ENCODE measurements at regions not wholly inside any gene's neighbourhood (a gene's known extent, or its start where the extent isn't known, plus 50 kb on each side); places are given as distances from the start of the nearest gene placed in this dataset.

DNA sequence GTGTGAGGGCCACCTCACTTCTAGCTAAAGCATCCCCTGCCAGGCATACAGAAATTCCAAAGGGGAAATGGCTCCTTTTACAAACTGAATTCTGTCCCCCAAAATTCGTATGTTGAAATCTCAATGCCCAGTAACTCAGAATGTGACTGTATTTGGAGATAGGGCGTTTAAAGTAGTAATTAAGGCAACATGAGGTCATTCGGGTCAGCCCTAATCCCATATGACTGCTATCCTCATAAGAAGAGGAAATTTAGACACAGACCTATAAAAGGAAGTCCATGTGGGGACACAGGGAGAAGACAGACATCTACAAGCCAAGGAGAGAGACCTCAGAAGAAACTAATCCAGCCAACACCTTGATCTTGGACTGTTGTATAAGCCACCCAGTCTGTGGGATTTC lies 119.1 kb downstream of the CHST1 start (continued):
- TF ChIP-seq, protein P1, sequence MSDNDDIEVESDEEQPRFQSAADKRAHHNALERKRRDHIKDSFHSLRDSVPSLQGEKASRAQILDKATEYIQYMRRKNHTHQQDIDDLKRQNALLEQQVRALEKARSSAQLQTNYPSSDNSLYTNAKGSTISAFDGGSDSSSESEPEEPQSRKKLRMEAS (IDR thresholded peaks at IDR 0.05) = no peak

DNA sequence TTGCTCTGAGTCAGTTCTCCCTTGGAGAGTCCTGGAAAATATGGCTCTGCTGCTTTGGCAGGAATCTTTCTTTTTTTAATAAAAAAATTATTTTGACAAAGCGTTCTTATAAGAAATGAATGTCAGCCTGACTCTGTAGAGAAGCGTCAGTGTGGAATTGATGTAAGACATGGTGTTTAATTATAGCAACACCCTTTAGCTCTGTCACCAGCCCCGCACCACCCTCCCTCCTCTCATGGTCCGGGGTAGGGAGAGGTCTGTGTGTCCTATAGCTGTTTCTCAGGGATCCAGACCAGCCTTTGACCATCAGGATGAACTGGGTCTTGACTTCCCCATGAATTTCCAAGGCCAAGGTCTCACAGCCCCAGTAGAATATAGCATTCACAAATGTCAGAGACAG lies 120.6 kb downstream of the CHST1 start:
- WGBS = 82% methylated on average over 4 of the region's 4 CpGs
- Histone ChIP-seq H3K27me3 (ENCODE audit: control insufficient read depth in 4 of 4, insufficient read depth in 4 of 4, low read length in 3 of 4) (no peaks in the 10 kb centered on the region), H3K9ac (ENCODE audit: low read depth in 1 of 2, low read length in 2 of 2) (no peak overlapping the region), H3K9me3 (ENCODE audit: control insufficient read depth in 4 of 4, low read length in 3 of 4) (no peaks in the 10 kb centered on the region), H3K36me3 (ENCODE audit: control insufficient read depth in 4 of 4, insufficient read depth in 3 of 4, low read depth in 1 of 4, low read length in 3 of 4) (no peaks in the 10 kb centered on the region), H3K4me3 (ENCODE audit: low read depth in 1 of 3, low read length in 3 of 3) (no peak overlapping the region), H3K27ac (ENCODE audit: low read depth in 1 of 2, low read length in 2 of 2) (no peak overlapping the region), H3K4me1 (ENCODE audit: control insufficient read depth in 4 of 4, insufficient read depth in 4 of 4, low read length in 3 of 4) (no peaks in the 10 kb centered on the region)
- no peak for TF ChIP-seq SP1 (IDR thresholded peaks at IDR 0.05)
- no peak for DNase-seq (ENCODE audit: low spot score)

GRCh38 chr11:45543808-45544422 lies 121.5 kb downstream of the CHST1 start:
- whole genome bisulfite sequencing = 27% methylated on average over 5 of the region's 5 CpGs
- TF ChIP-seq REST (IDR thresholded peaks at IDR 0.05) (peak; percentile 95), YY1 (IDR thresholded peaks at IDR 0.05) (no peak), HNF4A (conservative IDR thresholded peaks at IDR 0.05) (no peak)
- H3K9ac ChIP-seq (ENCODE audit: low read depth in 1 of 2, low read length in 2 of 2) = no peak overlapping the region
- H3K4me3 ChIP-seq (ENCODE audit: low read depth in 1 of 3, low read length in 3 of 3) = no peak overlapping the region
- no peak for DNase-seq (ENCODE audit: low spot score)
- H3K4me1 ChIP-seq (ENCODE audit: control insufficient read depth in 4 of 4, insufficient read depth in 4 of 4, low read length in 3 of 4) = no peaks in the 10 kb centered on the region
- no peaks in the 10 kb centered on the region for H3K36me3 ChIP-seq (ENCODE audit: control insufficient read depth in 4 of 4, insufficient read depth in 3 of 4, low read depth in 1 of 4, low read length in 3 of 4)
- no peaks in the 10 kb centered on the region for H3K27me3 ChIP-seq (ENCODE audit: control insufficient read depth in 4 of 4, insufficient read depth in 4 of 4, low read length in 3 of 4)
- H3K27ac ChIP-seq (ENCODE audit: low read depth in 1 of 2, low read length in 2 of 2) = no peak overlapping the region
- no peaks in the 10 kb centered on the region for H3K9me3 ChIP-seq (ENCODE audit: control insufficient read depth in 4 of 4, low read length in 3 of 4)

DNA sequence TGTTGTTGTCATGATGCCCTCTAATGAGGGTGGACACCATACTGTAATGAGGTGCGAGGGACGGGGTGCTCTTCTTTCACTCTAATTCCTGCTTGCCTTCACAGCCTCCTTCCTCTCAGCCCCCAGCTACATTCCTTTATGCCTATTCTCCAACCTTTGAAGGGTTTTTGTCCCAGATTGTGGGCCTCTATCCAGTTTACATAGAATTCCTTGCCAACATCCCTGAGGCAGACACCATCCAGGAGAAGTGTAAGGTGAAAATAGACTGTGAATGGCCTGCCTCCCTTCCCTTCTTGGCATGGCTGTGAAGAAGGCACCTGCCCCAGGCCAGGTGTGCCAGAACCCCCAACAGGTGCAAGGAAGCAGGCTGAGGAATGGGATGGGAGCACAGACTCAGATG lies 122.3 kb downstream of the CHST1 start:
- Histone ChIP-seq H3K27me3 (ENCODE audit: control insufficient read depth in 4 of 4, insufficient read depth in 4 of 4, low read length in 3 of 4) (no peaks in the 10 kb centered on the region), H3K9ac (ENCODE audit: low read depth in 1 of 2, low read length in 2 of 2) (no peak overlapping the region), H3K36me3 (ENCODE audit: control insufficient read depth in 4 of 4, insufficient read depth in 3 of 4, low read depth in 1 of 4, low read length in 3 of 4) (no peaks in the 10 kb centered on the region), H3K4me1 (ENCODE audit: control insufficient read depth in 4 of 4, insufficient read depth in 4 of 4, low read length in 3 of 4) (no peaks in the 10 kb centered on the region), H3K9me3 (ENCODE audit: control insufficient read depth in 4 of 4, low read length in 3 of 4) (no peaks in the 10 kb centered on the region), H3K27ac (ENCODE audit: low read depth in 1 of 2, low read length in 2 of 2) (no peak overlapping the region), H3K4me3 (ENCODE audit: low read depth in 1 of 3, low read length in 3 of 3) (no peak overlapping the region)
- TF ChIP-seq HNF4G (IDR thresholded peaks at IDR 0.05) (no peak), FOXA2 (IDR thresholded peaks at IDR 0.05) (no peak)
- WGBS = 93% methylated on average over 2 of the region's 2 CpGs
- no peak for DNase-seq (ENCODE audit: low spot score)

Data from liver (tissue), 7 donors.